ENCODE measurements at regions not wholly inside any gene's neighbourhood (a gene's known extent, or its start where the extent isn't known, plus 50 kb on each side); places are given as distances from the start of the nearest gene placed in this dataset.

GRCh38 chr17:13750816-13751793 lies 149.4 kb upstream of the HS3ST3A1 start:
- no peaks in the 10 kb centered on the region for H3K4me1 Mint-ChIP-seq (ENCODE audit: low read depth)
- DNase-seq (ENCODE audit: low spot score): no peak
- no peak overlapping the region for H3K4me3 Mint-ChIP-seq
- H3K27me3 Mint-ChIP-seq (ENCODE audit: low read depth): no peaks in the 10 kb centered on the region
- no peaks in the 10 kb centered on the region for H3K36me3 Mint-ChIP-seq (ENCODE audit: low read depth)
- no peaks in the 10 kb centered on the region for H3K9me3 Mint-ChIP-seq
- no peak overlapping the region for H3K27ac Mint-ChIP-seq

GRCh38 chr17:13753154-13753553 lies 151.4 kb upstream of the HS3ST3A1 start:
- no peak for DNase-seq (ENCODE audit: low spot score)
- no peak overlapping the region for H3K27ac Mint-ChIP-seq
- H3K27me3 Mint-ChIP-seq (ENCODE audit: low read depth): no peaks in the 10 kb centered on the region
- H3K4me3 Mint-ChIP-seq: no peak overlapping the region
- H3K9me3 Mint-ChIP-seq: no peaks in the 10 kb centered on the region
- no peaks in the 10 kb centered on the region for H3K4me1 Mint-ChIP-seq (ENCODE audit: low read depth)
- no peaks in the 10 kb centered on the region for H3K36me3 Mint-ChIP-seq (ENCODE audit: low read depth)

- H3K4me1 Mint-ChIP-seq (ENCODE audit: low read depth): no peaks in the 10 kb centered on the region
- no peaks in the 10 kb centered on the region for H3K27me3 Mint-ChIP-seq (ENCODE audit: low read depth)
These were observed 152.0 kb upstream of the HS3ST3A1 start for GRCh38 chr17:13753771-13754170.

GRCh38 chr17:13755851-13756250 lies 154.1 kb upstream of the HS3ST3A1 start:
- no peaks in the 10 kb centered on the region for H3K27me3 Mint-ChIP-seq (ENCODE audit: low read depth)
- H3K4me3 Mint-ChIP-seq: no peak overlapping the region
- H3K9me3 Mint-ChIP-seq: no peaks in the 10 kb centered on the region
- H3K4me1 Mint-ChIP-seq (ENCODE audit: low read depth): no peaks in the 10 kb centered on the region
- no peak overlapping the region for H3K27ac Mint-ChIP-seq
- no peaks in the 10 kb centered on the region for H3K36me3 Mint-ChIP-seq (ENCODE audit: low read depth)
- DNase-seq (ENCODE audit: low spot score): no peak

More at GRCh38 chr17:13753771-13754170, 152.0 kb upstream of the HS3ST3A1 start:
- no peak overlapping the region for H3K27ac Mint-ChIP-seq
- DNase-seq (ENCODE audit: low spot score): no peak
- H3K4me3 Mint-ChIP-seq: no peak overlapping the region
- no peaks in the 10 kb centered on the region for H3K36me3 Mint-ChIP-seq (ENCODE audit: low read depth)
- H3K9me3 Mint-ChIP-seq: no peaks in the 10 kb centered on the region

GRCh38 chr17:13756763-13757162 lies 155.0 kb upstream of the HS3ST3A1 start:
- Mint-ChIP-seq H3K4me1 (ENCODE audit: low read depth) (no peaks in the 10 kb centered on the region), H3K9me3 (no peaks in the 10 kb centered on the region), H3K27ac (no peak overlapping the region), H3K27me3 (ENCODE audit: low read depth) (no peaks in the 10 kb centered on the region), H3K4me3 (no peak overlapping the region), H3K36me3 (ENCODE audit: low read depth) (no peaks in the 10 kb centered on the region)
- DNase-seq (ENCODE audit: low spot score): no peak

- Mint-ChIP-seq H3K4me1 (ENCODE audit: low read depth) (no peaks in the 10 kb centered on the region), H3K36me3 (ENCODE audit: low read depth) (no peaks in the 10 kb centered on the region), H3K4me3 (no peak overlapping the region), H3K9me3 (no peaks in the 10 kb centered on the region), H3K27me3 (ENCODE audit: low read depth) (no peaks in the 10 kb centered on the region), H3K27ac (no peak overlapping the region)
- DNase-seq (ENCODE audit: low spot score): no peak
These were observed 156.1 kb upstream of the HS3ST3A1 start for GRCh38 chr17:13757871-13758270.

GRCh38 chr17:13759518-13760335 lies 158.0 kb upstream of the HS3ST3A1 start:
- Mint-ChIP-seq H3K4me1 (ENCODE audit: low read depth) (no peaks in the 10 kb centered on the region), H3K4me3 (no peak overlapping the region), H3K9me3 (no peaks in the 10 kb centered on the region), H3K27me3 (ENCODE audit: low read depth) (no peaks in the 10 kb centered on the region), H3K36me3 (ENCODE audit: low read depth) (no peaks in the 10 kb centered on the region), H3K27ac (no peak overlapping the region)
- DNase-seq (ENCODE audit: low spot score): no peak

DNA sequence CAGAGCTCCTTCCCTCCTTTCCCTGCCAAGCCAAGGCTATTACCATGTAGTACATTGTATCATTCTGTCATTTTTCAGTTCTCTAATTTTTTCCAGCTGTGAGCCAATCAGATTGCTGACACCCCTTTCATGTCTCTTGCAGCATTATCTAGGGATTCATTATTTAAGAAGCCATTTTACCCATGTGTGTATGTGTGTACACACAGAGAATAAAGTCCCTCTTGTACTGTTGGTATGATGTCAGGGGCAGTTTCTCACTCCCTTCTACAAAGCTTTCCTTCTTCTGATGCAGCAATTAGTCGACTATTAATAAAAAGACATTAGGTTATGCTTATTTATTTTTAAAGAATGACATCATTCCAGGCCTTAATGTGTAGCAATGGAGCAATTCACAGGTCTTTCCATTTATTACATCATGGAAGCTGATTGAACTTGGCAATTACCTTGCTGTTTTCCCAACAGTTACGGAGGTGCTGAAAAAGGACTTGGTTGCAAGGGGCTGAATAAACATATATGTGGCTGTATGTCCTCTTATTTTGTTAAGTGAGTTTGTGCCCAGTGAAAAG lies 159.4 kb upstream of the HS3ST3A1 start:
- Mint-ChIP-seq H3K36me3 (ENCODE audit: low read depth) (no peaks in the 10 kb centered on the region), H3K27ac (no peak overlapping the region), H3K9me3 (no peaks in the 10 kb centered on the region), H3K4me1 (ENCODE audit: low read depth) (no peaks in the 10 kb centered on the region), H3K4me3 (no peak overlapping the region), H3K27me3 (ENCODE audit: low read depth) (no peaks in the 10 kb centered on the region)
- DNase-seq (ENCODE audit: low spot score): no peak

GRCh38 chr17:13765701-13766100 lies 164.0 kb upstream of the HS3ST3A1 start:
- Mint-ChIP-seq H3K36me3 (ENCODE audit: low read depth) (peaks cover 2% of the 10 kb centered on the region), H3K27ac (no peak overlapping the region), H3K9me3 (peaks cover 11% of the 10 kb centered on the region), H3K4me3 (no peak overlapping the region), H3K4me1 (ENCODE audit: low read depth) (no peaks in the 10 kb centered on the region), H3K27me3 (ENCODE audit: low read depth) (no peaks in the 10 kb centered on the region)
- DNase-seq (ENCODE audit: low spot score): no peak

DNA sequence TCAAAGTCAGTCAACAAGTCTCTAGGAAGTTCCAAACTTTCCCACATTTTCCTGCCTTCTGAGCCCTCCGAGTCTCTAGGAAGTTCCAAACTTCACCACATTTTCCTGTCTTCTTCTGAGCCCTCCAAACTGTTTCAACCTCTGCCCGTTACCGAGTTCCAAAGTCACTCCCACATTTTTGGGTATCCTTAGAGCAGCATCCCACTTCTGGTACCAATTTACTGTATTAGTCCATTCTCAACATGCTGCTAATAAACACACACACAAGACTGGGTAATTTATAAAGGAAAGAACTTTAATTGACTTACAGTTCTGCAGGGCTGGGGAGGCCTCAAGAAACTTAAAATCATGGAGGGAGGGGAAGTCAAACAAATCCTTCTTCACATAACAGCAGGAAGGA lies 169.0 kb upstream of the HS3ST3A1 start:
- Mint-ChIP-seq H3K27me3 (ENCODE audit: low read depth) (no peaks in the 10 kb centered on the region), H3K36me3 (ENCODE audit: low read depth) (peaks cover 4% of the 10 kb centered on the region), H3K9me3 (peaks cover 20% of the 10 kb centered on the region), H3K4me1 (ENCODE audit: low read depth) (no peaks in the 10 kb centered on the region), H3K27ac (no peak overlapping the region), H3K4me3 (no peak overlapping the region)
- no peak for DNase-seq (ENCODE audit: low spot score)

DNA sequence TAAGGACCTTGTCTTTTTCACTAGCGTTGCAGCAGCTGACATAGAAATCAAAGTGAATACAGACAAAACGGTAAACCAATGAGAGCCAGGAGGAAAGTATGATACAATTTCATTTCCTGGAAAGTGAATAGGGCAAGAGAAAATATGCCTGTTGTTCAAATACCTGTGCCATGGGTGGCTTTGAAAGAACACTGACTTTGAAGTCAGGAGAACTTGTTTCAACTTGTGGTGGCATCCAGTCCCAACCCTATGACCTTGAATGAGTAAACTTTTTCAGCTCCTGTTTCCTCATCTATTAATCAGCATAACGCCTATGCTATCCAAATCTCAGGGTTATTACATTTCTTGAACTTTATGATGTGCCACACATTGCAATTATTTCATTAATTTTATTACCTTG lies 173.7 kb upstream of the HS3ST3A1 start:
- Mint-ChIP-seq H3K4me3 (no peak overlapping the region), H3K27ac (no peak overlapping the region), H3K4me1 (ENCODE audit: low read depth) (no peaks in the 10 kb centered on the region), H3K27me3 (ENCODE audit: low read depth) (no peaks in the 10 kb centered on the region), H3K9me3 (peaks cover 19% of the 10 kb centered on the region), H3K36me3 (ENCODE audit: low read depth) (peaks cover 9% of the 10 kb centered on the region)
- no peak for DNase-seq (ENCODE audit: low spot score)

DNA sequence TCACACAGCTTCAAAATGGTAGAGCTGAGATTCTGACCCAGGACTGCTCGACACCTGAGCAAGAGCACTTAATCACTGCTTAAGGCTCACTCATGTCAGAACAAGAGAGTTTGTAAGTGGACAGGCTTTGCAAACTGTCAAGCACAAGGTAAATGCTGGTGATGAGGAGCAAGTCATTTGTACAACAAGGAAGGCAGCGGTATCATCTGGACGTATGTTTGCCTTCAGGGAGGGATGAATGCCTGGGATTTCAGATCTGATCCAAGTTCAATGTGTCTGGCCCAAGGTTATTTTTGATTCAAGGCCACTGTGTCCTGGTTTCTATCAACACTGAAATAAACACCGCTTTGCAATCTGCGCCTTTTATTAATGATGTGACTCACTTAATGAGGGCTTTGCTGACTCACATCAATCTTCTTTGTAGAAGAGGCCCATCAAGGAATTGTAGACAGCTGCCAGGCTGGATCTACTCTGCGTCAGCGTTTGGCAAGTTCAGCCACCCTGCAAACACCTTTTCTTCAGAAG lies 174.4 kb upstream of the HS3ST3A1 start:
- H3K9me3 Mint-ChIP-seq: peaks cover 19% of the 10 kb centered on the region
- no peak overlapping the region for H3K27ac Mint-ChIP-seq
- H3K4me3 Mint-ChIP-seq: no peak overlapping the region
- H3K27me3 Mint-ChIP-seq (ENCODE audit: low read depth): no peaks in the 10 kb centered on the region
- H3K36me3 Mint-ChIP-seq (ENCODE audit: low read depth): peaks cover 9% of the 10 kb centered on the region
- DNase-seq (ENCODE audit: low spot score): no peak
- no peaks in the 10 kb centered on the region for H3K4me1 Mint-ChIP-seq (ENCODE audit: low read depth)

DNA sequence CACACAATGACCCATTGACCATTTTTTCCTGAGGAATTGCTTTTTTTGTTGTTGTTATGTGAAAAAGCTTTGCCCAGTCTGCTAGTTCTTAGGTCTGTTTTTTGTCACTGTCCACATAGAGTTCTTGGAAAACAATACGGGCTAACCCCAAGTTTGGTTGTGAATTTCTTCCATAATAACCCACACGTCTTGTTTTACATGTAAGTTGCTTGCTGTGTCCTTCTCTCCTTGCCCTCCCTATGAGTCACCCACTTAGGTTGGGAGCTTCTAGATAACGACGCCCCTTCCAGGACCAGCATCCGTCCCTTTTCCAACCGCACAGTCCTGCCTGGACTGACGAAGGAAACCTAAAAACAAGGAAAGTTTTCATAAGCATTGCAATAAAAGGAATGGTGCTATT lies 175.3 kb upstream of the HS3ST3A1 start:
- H3K9me3 Mint-ChIP-seq: peaks cover 14% of the 10 kb centered on the region
- H3K27ac Mint-ChIP-seq: no peak overlapping the region
- no peak for DNase-seq (ENCODE audit: low spot score)
- no peak overlapping the region for H3K4me3 Mint-ChIP-seq
- no peaks in the 10 kb centered on the region for H3K4me1 Mint-ChIP-seq (ENCODE audit: low read depth)
- H3K27me3 Mint-ChIP-seq (ENCODE audit: low read depth): no peaks in the 10 kb centered on the region
- H3K36me3 Mint-ChIP-seq (ENCODE audit: low read depth): peaks cover 7% of the 10 kb centered on the region
